ENCODE measurements at regions not wholly inside any gene's neighbourhood (a gene's known extent, or its start where the extent isn't known, plus 50 kb on each side); places are given as distances from the start of the nearest gene placed in this dataset.

GRCh38 chr2:217722883-217723472 is 279.8 kb downstream of the TNS1 start:
- in situ Hi-C loops (cut with HindIII; ENCODE audit: low sequenced_read_pairs), result no loop called here

- in situ Hi-C loops (cut with HindIII; ENCODE audit: low sequenced_read_pairs), result no loop called here
Observed at GRCh38 chr2:217717646-217718045, 285.1 kb downstream of the TNS1 start.

GRCh38 chr2:217715484-217715883 is 287.3 kb downstream of the TNS1 start:
- in situ Hi-C loops (cut with HindIII; ENCODE audit: low sequenced_read_pairs), result no loop called here

- in situ Hi-C loops (cut with HindIII; ENCODE audit: low sequenced_read_pairs), result no loop called here
Observed at GRCh38 chr2:217714287-217714751, 288.5 kb downstream of the TNS1 start.

- in situ Hi-C loops (cut with HindIII; ENCODE audit: low sequenced_read_pairs), result no loop called here
Observed at GRCh38 chr2:217713395-217714286, 289.2 kb downstream of the TNS1 start.

DNA sequence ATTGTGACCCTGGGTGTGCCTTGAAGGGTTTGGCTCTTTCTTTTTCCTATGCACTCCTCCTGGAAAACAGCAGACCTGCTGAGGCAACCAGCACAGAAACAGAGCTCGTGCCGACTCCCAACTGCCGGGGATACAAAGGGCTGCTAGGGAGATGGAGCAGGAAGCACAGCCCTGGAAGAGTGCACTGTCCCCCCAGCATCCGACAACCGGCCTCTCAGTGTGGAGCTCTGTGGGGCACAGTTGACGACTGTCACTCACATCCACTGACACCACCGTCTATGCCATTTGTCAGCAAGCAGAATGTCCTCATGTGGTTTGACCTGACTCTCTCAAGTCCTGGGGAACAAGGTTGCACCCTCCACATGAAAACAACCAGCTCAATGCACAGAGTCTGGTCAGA is 290.4 kb downstream of the TNS1 start:
- in situ Hi-C loops (cut with HindIII; ENCODE audit: low sequenced_read_pairs), result no loop called here

GRCh38 chr2:217711188-217711587 is 291.6 kb downstream of the TNS1 start:
- in situ Hi-C loops (cut with HindIII; ENCODE audit: low sequenced_read_pairs), result no loop called here

DNA sequence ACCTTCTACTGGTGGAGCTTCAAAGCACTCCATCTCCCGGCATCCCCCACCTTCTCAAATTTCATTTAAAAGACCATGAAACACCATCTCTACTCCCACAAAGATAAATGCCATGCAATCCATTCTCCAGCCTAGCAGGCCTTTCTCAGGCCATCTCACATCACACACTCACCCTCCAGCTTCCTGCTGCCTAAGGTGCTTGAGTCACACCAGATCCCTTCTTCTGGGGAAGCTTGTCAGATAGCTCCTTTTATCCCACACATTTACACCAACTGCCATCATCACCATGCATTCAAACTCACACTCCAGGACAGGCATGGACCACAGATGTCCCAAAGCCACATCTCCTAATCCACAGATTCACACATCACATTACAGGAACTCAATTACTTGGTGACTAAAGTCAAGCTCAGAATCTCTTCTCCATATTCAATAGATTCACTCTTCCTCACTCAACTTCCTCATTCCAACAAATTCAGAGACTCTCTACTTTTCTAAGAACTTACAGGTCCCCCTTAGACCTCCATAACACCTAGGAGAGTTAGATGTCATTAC is 292.5 kb downstream of the TNS1 start:
- in situ Hi-C loops (cut with HindIII; ENCODE audit: low sequenced_read_pairs), result no loop called here

DNA sequence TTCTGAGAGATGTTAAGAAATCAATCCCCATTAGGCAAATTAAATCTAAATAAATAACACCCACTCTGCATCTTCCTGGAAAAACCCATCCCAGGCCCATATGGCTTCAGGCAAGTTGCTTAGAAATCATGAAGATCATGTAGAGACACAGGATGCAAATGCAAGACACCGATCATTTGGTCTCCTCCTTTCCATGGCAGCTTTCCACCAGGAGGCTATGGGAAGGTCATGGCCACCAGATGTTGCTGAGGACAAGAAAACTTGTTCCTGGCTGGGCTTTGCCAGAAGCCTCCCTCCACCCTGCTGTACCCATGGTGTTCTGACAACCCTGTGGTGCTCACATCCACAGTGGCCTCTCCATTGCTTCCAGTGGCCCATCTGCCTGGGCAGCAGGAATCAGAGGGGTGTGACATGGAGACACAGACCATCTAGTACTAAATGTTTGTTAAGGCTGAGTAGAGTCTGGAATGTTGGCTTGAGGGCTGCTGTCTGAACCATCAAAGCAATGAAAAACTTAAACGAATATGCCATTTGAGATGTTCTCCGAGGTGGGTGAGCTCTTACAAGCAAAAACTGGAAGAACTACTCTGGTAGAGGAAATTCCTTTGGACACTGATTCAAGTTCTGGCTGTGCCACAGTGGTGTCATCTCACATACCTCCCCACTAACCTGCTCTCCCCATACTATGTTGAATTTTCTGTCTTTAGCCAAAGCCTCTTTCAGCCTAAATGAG is 293.2 kb downstream of the TNS1 start:
- in situ Hi-C loops (cut with HindIII; ENCODE audit: low sequenced_read_pairs), result no loop called here

GRCh38 chr2:217707131-217707611 is 295.6 kb downstream of the TNS1 start:
- in situ Hi-C loops (cut with HindIII; ENCODE audit: low sequenced_read_pairs), result no loop called here

DNA sequence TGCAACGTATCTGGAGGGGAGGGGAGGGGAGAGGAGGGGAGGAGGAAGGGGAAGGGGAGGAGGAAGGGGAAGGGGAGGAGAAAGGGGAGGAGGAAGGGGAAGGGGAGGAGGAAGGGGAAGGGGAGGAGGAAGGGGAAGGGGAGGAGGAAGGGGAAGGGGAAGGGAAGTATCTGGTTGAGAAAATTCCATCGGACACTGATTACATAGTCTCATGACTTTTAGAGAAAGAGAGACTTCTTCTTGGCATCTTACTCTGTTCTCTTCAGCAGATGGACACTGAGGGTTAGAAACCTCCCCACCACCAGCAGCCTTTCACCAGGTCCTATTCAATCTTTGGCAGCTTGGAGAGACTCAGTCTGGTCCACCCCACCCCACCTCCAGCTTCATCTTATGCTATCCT is 296.3 kb downstream of the TNS1 start:
- in situ Hi-C loops (cut with HindIII; ENCODE audit: low sequenced_read_pairs), result no loop called here

DNA sequence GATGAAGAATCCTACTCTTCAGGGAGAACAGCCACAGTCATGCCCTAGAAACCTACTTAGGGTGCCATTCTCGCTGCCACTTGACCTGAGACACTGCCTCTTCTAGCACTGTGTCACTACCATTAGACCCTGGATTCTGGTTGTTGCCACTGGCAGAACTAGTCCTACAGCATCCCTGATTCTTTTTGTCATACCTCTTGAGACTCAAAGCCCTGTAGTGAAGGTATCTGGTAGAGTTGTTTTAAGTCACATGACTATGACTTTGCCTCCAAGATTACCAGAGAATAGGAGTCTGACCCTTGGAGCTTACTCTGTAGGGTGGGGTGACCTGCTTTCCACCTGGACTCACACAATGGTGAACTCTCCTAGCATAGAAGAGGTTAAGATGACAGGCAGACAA is 296.7 kb downstream of the TNS1 start:
- in situ Hi-C loops (cut with HindIII; ENCODE audit: low sequenced_read_pairs), result no loop called here

- in situ Hi-C loops (cut with HindIII; ENCODE audit: low sequenced_read_pairs), result no loop called here
Observed at GRCh38 chr2:217705461-217705860, 297.3 kb downstream of the TNS1 start.

- in situ Hi-C loops (cut with HindIII; ENCODE audit: low sequenced_read_pairs), result no loop called here
Observed at GRCh38 chr2:217703999-217704398, 298.8 kb downstream of the TNS1 start.

DNA sequence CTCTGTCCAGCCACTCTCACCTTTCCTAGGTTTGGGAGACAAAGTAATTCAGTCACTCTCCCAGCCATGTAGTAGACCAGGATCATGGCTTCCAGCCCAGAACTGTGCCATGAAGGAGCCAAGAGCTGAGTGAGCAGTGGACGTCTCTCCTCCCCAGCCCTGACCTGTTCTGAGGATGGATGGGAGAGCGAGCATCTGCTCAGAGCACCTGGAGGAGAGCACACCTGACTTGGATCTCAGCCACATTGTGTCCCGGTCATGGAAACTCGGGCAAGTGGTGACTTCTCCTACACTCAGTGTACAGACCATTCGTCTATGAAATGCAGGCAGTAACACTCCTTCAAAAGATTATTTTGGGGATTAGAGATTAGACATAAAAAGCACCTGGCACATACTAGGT is 299.7 kb downstream of the TNS1 start:
- in situ Hi-C loops (cut with HindIII; ENCODE audit: low sequenced_read_pairs), result no loop called here

DNA sequence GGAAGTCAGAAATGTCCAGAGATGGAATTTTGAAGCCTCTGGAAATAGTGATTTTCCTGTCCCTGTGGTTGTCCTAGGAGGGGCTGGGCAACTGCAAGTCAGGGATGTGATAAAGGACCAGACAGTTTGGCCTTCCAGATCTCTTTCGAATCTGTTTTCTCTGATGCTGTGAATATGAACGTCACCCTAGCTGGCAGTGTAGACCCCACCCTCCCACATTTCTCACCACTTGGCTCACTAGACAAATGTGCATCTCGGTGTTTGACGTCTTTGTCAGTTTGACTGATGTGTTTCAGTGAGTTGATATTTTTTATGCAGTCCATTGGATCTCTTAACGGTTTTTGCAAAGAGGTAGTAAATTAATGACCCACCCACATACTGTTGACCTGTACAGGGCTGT is 301.2 kb downstream of the TNS1 start:
- in situ Hi-C loops (cut with HindIII; ENCODE audit: low sequenced_read_pairs), result no loop called here

DNA sequence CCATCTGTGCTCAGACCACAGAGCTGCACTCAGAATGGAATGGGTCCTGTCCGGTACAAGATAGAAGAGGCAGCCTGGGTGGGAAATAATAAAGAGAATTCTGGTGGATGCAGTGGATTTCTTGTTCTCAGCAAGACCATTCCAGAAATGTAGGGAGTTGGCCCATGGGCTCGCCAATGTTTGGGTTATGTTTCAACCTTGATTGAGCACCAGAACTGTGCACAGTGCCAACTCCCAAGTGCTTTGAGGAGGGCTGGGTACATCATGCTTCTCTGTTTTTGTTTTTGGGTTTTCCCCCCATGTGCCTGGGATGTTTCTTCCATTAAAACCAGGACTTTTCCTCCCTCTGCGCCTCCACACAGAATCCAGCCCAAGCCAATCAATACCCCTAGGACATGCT is 304.1 kb downstream of the TNS1 start:
- in situ Hi-C loops (cut with HindIII; ENCODE audit: low sequenced_read_pairs), result no loop called here

DNA sequence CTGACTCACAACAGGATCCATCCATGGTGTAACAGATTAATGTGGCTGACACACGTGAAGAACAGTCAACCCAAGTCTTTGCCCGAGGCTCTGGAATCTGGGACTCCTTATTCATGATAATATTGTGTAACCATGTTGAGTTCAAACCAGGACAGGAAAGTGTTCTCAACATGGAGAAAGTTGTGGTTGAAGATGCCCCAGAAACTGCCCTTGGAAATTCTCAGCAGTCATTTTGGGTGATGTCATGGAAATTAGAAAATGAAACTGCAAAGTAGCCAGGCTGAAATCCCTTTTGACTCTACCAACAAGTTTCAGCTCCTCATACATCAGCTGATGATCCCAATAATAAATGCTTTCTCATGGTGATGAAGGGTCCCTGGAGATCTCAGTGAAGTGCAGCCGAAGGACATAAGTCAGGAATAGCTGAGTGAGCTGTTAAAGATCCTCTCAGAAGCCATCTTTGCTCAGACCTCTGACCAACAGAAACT is 307.7 kb downstream of the TNS1 start:
- in situ Hi-C loops (cut with HindIII; ENCODE audit: low sequenced_read_pairs), result no loop called here

DNA sequence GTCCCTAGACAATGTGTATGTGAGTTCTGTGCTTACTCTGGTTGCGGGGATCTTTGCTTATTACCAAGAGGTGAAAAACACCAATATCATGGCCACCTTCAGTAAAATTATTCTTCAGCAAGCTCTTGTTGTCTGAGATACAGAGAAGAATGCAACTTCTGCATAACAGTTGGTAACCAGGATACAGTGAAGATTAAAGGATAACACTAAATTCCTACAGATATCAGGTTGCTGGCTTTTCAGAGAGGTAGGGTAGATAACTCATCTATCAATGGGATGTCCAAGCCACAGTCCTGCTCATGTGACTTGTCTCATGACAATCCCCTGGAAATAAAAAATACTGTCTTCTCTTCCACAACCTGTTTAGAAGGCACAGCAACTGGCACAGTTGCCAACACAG is 308.5 kb downstream of the TNS1 start:
- in situ Hi-C loops (cut with HindIII; ENCODE audit: low sequenced_read_pairs), result no loop called here

GRCh38 chr2:217693363-217693762 is 309.4 kb downstream of the TNS1 start:
- in situ Hi-C loops (cut with HindIII; ENCODE audit: low sequenced_read_pairs), result no loop called here

Measured in DLD1 (cell line).